ENCODE measurements at regions not wholly inside any gene's neighbourhood (a gene's known extent, or its start where the extent isn't known, plus 50 kb on each side); places are given as distances from the start of the nearest gene placed in this dataset.
"Not testable (repeated sequence)": the region's sequence is repeated elsewhere in the genome, so short reads cannot be mapped to it uniquely, and the experiment has no call there.

- ChIA-PET POLR2A (ENCODE audit: low non-redundant PET) (no interaction called here), CTCF (no interaction called here)
- H3K27ac ChIP-seq = no peak overlapping the region
- DNase-seq (ENCODE audit: low spot score) = no peak
- TF ChIP-seq CTCF (conservative IDR thresholded peaks at IDR 0.05; ENCODE audit: low read depth) = no peak
These were observed 135.5 kb downstream of the MMUT start for GRCh38 chr6:49327571-49327970.

DNA sequence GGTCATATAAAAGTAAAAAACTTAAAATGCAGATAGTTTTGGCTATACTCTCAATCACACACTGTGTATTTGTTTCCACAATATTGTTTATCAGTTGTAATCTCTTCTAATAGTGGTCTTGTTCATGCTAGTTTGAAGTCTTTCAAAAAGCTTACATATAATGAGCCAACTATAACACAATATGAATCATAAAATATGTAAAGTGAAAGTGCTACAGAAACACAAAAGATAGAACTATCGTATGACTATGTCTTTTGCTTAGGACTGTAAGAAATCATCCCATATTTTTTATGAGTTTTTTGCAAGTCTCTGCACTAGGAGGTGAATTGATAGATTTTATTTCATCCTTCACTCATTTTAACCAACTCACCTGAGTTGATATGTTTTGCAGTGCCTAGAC, 136.0 kb downstream of the MMUT start:
- no peak for DNase-seq (ENCODE audit: low spot score)
- TF ChIP-seq CTCF (conservative IDR thresholded peaks at IDR 0.05; ENCODE audit: low read depth) = no peak
- POLR2A ChIA-PET (ENCODE audit: low non-redundant PET) = no interaction called here
- CTCF ChIA-PET = no interaction called here
- no peak overlapping the region for H3K27ac ChIP-seq

- ChIA-PET POLR2A (ENCODE audit: low non-redundant PET) (no interaction called here), CTCF (no interaction called here)
- TF ChIP-seq CTCF (conservative IDR thresholded peaks at IDR 0.05; ENCODE audit: low read depth) = no peak
- H3K27ac ChIP-seq = no peak overlapping the region
- DNase-seq (ENCODE audit: low spot score) = peak; percentile 64
These were observed 136.7 kb downstream of the MMUT start for GRCh38 chr6:49326347-49326746.

DNA sequence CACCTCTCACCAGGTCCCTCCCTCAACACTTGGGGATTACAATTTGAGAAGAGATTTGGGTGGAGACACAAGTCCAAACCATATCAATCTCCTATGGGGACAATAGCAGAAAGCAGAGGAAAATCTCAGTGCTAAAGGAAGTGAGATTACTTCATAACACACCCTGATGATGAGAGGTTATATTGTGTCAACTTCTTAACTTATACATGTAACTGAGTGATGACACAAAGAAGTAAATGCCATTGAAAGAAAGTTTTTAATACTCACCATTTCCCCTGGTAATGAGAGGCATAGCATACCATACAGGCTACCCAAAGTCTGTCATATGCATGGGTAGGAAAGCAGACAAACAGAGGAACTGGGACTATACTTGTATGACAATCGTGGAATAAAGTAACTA, 137.2 kb downstream of the MMUT start:
- POLR2A ChIA-PET (ENCODE audit: low non-redundant PET) = no interaction called here
- H3K27ac ChIP-seq = no peak overlapping the region
- CTCF ChIA-PET = no interaction called here
- no peak for DNase-seq (ENCODE audit: low spot score)
- TF ChIP-seq CTCF (conservative IDR thresholded peaks at IDR 0.05; ENCODE audit: low read depth) = no peak

DNA sequence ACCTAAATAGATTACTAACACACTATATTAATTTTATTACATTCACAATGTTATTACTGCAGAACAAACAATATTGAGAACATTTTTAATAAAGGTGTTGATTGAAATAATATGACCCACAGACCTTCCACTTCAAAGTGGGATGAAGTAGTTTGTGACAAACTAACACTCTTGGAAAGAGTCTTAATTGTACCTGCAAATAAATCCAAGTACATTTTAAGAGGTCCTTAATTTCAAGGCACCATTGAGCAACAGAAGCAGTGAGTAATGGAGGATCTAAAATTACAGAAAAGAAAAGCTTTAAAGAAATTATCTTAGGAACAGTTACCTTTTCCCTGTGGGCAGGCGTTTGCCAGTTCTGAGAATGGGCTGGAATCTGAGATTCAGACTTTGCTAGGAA, 140.2 kb downstream of the MMUT start:
- no peak for TF ChIP-seq CTCF (conservative IDR thresholded peaks at IDR 0.05; ENCODE audit: low read depth)
- no peak for DNase-seq (ENCODE audit: low spot score)
- no peak overlapping the region for H3K27ac ChIP-seq
- ChIA-PET CTCF (no interaction called here), POLR2A (ENCODE audit: low non-redundant PET) (no interaction called here)

DNA sequence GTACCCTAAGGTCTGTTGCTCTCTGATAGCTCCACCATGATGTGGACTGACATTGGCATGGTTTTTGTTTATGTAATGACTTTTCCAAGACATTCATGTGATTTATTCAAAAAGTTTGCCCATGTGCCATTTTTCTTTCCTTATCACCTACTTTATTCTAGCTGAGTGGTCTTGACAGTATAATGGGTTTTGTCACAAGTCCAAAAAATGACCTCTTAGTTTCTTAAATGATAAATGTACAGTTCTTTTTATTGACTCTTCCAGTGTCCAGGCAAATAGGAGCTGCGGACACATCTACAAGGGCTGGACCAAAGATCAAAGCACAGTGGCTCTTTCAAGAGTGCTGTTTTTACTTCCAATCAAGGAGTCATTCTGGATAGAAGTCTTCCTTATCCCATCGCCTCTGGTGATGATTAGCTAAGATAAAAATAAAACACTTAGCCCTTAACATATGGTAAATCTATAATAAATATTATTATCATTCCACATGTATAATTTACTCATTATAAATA, 141.4 kb downstream of the MMUT start:
- CTCF ChIA-PET = no interaction called here
- no peak for TF ChIP-seq CTCF (conservative IDR thresholded peaks at IDR 0.05; ENCODE audit: low read depth)

DNA sequence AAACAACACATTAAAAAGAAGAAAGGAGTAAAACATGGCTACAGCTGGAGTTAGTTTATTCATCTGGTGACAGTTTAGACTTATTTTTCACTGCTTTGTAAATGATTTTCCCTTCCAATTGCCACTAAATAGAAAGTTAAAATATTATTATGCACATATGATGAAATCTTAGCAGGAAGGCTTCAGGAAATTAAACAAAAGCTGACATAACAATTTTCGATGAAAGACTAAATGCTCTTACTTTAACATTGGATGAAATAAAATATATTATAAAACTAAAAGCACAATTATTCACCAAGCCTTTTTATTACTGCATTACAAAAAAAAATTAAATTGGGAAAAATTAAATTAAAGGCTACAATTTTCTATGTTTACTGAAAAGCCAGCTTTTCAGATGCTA, 158.0 kb downstream of the MMUT start:
- TF ChIP-seq CTCF (conservative IDR thresholded peaks at IDR 0.05; ENCODE audit: low read depth) = no peak
- no peak overlapping the region for H3K27ac ChIP-seq
- ChIA-PET POLR2A (ENCODE audit: low non-redundant PET) (no interaction called here), CTCF (no interaction called here)
- no peak for DNase-seq (ENCODE audit: low spot score)

More for the DNA sequence above, 141.4 kb downstream of the MMUT start:
- POLR2A ChIA-PET (ENCODE audit: low non-redundant PET) = no interaction called here
- H3K27ac ChIP-seq = no peak overlapping the region
- DNase-seq (ENCODE audit: low spot score) = no peak

DNA sequence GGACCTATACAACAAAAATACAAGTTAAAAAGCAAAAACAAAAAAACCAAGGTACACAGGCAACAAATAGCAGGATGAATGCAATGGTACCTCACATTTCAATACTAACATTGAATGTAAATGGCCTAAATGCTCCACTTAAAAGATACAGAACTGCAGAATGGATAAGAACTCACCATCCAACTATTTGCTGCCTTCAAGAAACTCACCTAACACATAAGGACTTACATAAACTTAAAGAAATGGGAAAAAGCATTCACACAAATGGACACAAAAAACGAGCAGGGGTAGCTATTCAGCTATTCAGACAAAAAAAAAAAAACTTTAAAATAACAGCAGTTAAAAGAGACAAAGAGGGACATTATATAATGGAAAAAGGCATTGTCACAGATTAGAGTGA, 158.7 kb downstream of the MMUT start:
- CTCF ChIA-PET; POLR2A ChIA-PET (ENCODE audit: low non-redundant PET); H3K27ac ChIP-seq; DNase-seq (ENCODE audit: low spot score): not testable (repeated sequence)

Measured in RWPE1 (cell line).